Adrenal gland (tissue), 9 donors: ENCODE measurements at regions not wholly inside any gene's neighbourhood (a gene's known extent, or its start where the extent isn't known, plus 50 kb on each side); places are given as distances from the start of the nearest gene placed in this dataset.

Source experiments
- DNase-seq, 7 donors: peaks; one replicate each; pipeline ENCODE4 v3.0.0-alpha.2; 2019 to 2020
- H3K27ac ChIP-seq, 5 donors: fragments of 200-600 bp; sonication (generic) in 4 of 5; 1 replicate in 3 of 5; 2 replicates in 2 of 5; pipeline versions ENCODE4 v1.5.1 to v1.8.0; 2016 to 2020; ENCODE audit warnings: mild to moderate bottlenecking in 1 of 5
- H3K27me3 ChIP-seq: fragments of 200-600 bp; 2 replicates; pipeline ENCODE4 v1.8.0; 2021
- H3K36me3 ChIP-seq, 2 donors: fragments of 200-600 bp; replicated peaks in 1 of 2; 1 replicate in 1 of 2; 2 replicates in 1 of 2; pipeline versions ENCODE4 v1.5.1 to v1.8.0; 2018 to 2022
- H3K4me1 ChIP-seq, 2 donors: fragments of 200-600 bp; replicated peaks in 1 of 2; 1 replicate in 1 of 2; 2 replicates in 1 of 2; pipeline versions ENCODE4 v1.5.1 to v1.8.0; 2018 to 2021
- H3K4me3 ChIP-seq, 4 donors: fragments of 200-600 bp; sonication (generic) in 3 of 4; one replicate each; pipeline ENCODE4 v1.5.1; 2016 to 2018
- H3K9me3 ChIP-seq, 3 donors: fragments of 200-600 bp; sonication (generic) in 1 of 3; replicated peaks in 1 of 3; 1 replicate in 2 of 3; 2 replicates in 1 of 3; pipeline versions ENCODE4 v1.5.1 to v1.8.0; 2016 to 2021
- CTCF ChIP-seq, 6 experiments: fragments of 450-650 bp in 4 of 6; fragments of 200-600 bp in 2 of 6; sonication (generic) in 1 of 6; IDR thresholded peaks; 1 replicate in 5 of 6; 2 replicates in 1 of 6; pipeline versions ENCODE4 v1.5.1 to v1.8.0; 2016 to 2021; ENCODE audit warnings: antibody characterized with exemption in 6 of 6, mild to moderate bottlenecking in 2 of 6, moderate library complexity in 1 of 6
- POLR2A ChIP-seq, 2 donors: fragments of 450-650 bp; IDR thresholded peaks; one replicate each; pipeline ENCODE4 v1.6.1; 2017; ENCODE audit warnings: antibody characterized with exemption in 2 of 2, mild to moderate bottlenecking in 2 of 2, moderate library complexity in 1 of 2
- WGBS, 4 donors: extraction: QIAGEN DNeasy Blood & Tissue Kit in 2 of 4; methylation state at CpG; one replicate each; pipeline versions ENCODE4 v1.1.5 to v1.1.7; 2013 to 2017; 5-methylcytosine and 5-hydroxymethylcytosine counted together
- intact Hi-C, 2 donors: fragments of 100-400 bp; cut with DNase I; formaldehyde crosslinking; loops; one replicate each; pipeline versions ENCODE4 v1.14.1 to v1.15.0; 2022 to 2023
- donor health status: healthy with polysubstance abuse.
- donor health status: Bipolar disorder and iron deficiency.
- donor health status: DM: yes; HTN: yes; CAD: no.
- donor health status: DM: no; HTN: no; CAD: no.
- donor health status: DM: no; HTN: no; CAD: no.

- TF ChIP-seq POLR2A (IDR thresholded peaks at IDR 0.05) (no peak), CTCF (IDR thresholded peaks at IDR 0.05) (no peak)
- WGBS, 4 donors: 65 to 76% (median 71%) methylated on average over 7 of the region's 7 CpGs
- intact Hi-C loops: no loop called here
- Histone ChIP-seq H3K4me1 (no peaks in the 10 kb centered on the region), H3K4me3 (no peak overlapping the region), H3K27me3 (no peaks in the 10 kb centered on the region), H3K9me3 (no peaks in the 10 kb centered on the region), H3K36me3 (no peaks in the 10 kb centered on the region), H3K27ac (no peak overlapping the region)
- no peak for DNase-seq
These were observed 79.6 kb upstream of the POMP start for GRCh38 chr13:28579322-28579721.

DNA sequence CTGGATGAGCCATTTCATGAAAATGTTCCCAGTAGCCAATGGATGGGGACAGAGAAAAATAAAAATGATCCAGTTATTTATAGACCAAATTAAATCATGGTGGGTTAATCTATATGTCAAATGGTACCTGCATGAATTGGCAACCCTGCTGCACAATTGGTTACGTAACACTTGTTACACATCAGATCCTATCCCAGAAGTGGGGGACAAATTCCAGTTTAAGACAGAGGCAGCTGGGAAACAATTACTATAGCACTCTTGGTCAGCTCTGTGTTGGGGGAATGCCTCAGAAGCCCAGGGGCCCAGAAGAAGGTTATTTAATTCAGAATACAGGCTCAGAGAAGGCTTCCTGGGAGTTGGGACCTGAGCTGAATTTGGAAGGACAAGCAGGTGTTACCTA lies 81.1 kb upstream of the FLT1 start:
- intact Hi-C loops: no loop called here

DNA sequence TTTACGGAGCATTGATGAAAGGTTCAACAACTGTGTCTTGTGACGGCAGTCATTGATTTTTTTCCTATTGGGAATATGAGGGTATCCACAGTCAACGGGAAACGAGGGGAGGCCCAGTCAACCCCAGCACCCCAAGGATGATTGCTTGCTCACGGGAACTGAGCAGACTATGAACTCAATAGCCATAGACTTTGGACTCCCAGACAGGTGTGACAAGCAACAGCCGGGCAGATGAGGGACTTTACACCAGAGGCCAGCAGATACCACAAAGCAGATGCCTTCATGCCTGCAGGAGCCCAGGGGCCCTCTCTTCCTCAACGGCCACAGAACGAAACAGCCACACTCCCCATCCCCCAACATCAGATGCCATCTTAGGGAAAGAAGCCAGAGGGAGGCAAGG lies 80.3 kb upstream of the FLT1 start:
- peak overlapping the region in 1 of 5 donors; percentile 8 for H3K27ac ChIP-seq
- H3K27me3 ChIP-seq: no peaks in the 10 kb centered on the region
- intact Hi-C loops: no loop called here
- H3K4me3 ChIP-seq: no peak overlapping the region
- 76 to 89% (median 83%) methylated on average over 7 to 8 of the region's 8 CpGs for WGBS, 4 donors
- no peaks in the 10 kb centered on the region for H3K36me3 ChIP-seq
- DNase-seq: no peak
- no peaks in the 10 kb centered on the region for H3K9me3 ChIP-seq
- TF ChIP-seq CTCF (IDR thresholded peaks at IDR 0.05) (no peak), POLR2A (IDR thresholded peaks at IDR 0.05) (no peak)
- H3K4me1 ChIP-seq: no peaks in the 10 kb centered on the region

More for the DNA sequence above, 81.1 kb upstream of the FLT1 start:
- Histone ChIP-seq H3K27ac (no peak overlapping the region), H3K9me3 (no peaks in the 10 kb centered on the region), H3K4me3 (no peak overlapping the region), H3K4me1 (no peaks in the 10 kb centered on the region), H3K27me3 (no peaks in the 10 kb centered on the region), H3K36me3 (no peaks in the 10 kb centered on the region)
- no peak for DNase-seq
- WGBS, 4 donors: 71 to 97% (median 82%) methylated on average over 1 of the region's 1 CpG
- TF ChIP-seq POLR2A (IDR thresholded peaks at IDR 0.05) (no peak), CTCF (IDR thresholded peaks at IDR 0.05) (no peak)

DNA sequence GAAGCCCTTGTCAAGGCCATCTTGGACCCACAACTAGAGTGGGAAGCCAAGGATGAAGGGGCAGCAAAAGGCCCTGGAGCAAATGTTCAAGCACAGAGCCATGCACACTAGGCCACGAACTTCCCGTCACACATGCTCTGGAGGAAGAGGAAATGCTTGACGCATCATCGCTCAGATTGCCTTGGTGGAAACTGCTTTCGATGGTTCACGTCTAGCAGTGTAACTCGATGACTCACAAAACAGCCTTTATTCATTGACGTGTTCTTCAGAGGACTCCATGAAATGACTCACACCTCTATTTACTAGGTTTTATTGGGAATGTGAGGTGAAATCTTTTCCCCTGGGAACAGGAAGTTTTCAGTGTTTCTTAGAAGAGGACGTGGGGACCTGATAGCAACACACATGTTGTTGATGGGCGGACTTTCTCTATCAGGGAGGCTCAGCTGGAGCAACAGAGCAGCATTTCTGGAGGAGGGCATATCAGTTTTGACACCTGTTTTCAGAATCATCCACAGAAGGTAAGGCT lies 79.8 kb upstream of the FLT1 start:
- 50 to 66% (median 62%) methylated on average over 10 of the region's 10 CpGs for WGBS, 4 donors
- no peaks in the 10 kb centered on the region for H3K9me3 ChIP-seq
- intact Hi-C loops: no loop called here
- no peak overlapping the region for H3K4me3 ChIP-seq
- H3K36me3 ChIP-seq: no peaks in the 10 kb centered on the region
- peak overlapping the region in 1 of 5 donors; percentile 8 for H3K27ac ChIP-seq
- no peak for TF ChIP-seq POLR2A (IDR thresholded peaks at IDR 0.05)
- TF ChIP-seq CTCF (IDR thresholded peaks at IDR 0.05): no peak
- H3K27me3 ChIP-seq: no peaks in the 10 kb centered on the region
- peak in 6 of 7 donors; percentile 24 to 63 (median 46) for DNase-seq
- H3K4me1 ChIP-seq: no peaks in the 10 kb centered on the region
